SH-SY5Y (cell line): ENCODE measurements at regions not wholly inside any gene's neighbourhood (a gene's known extent, or its start where the extent isn't known, plus 50 kb on each side); places are given as distances from the start of the nearest gene placed in this dataset.

ENCODE experiments used
- GATA2 ChIP-seq: IDR thresholded peaks from 2 replicates; pipeline ENCODE4 v1.6.1; 2011; ENCODE audit warnings: mild to moderate bottlenecking, low read depth, low read length
- GATA3 ChIP-seq: IDR thresholded peaks from 2 replicates; pipeline ENCODE4 v1.6.1; 2011; ENCODE audit warnings: low read depth, mild to moderate bottlenecking, low read length, moderate library complexity

- no peak for TF ChIP-seq GATA3
- no peak for TF ChIP-seq GATA2
These were observed 58.8 kb upstream of the CALM2 start for GRCh38 chr2:47235132-47235531.
